HepG2 (cell line): ENCODE measurements at regions not wholly inside any gene's neighbourhood (a gene's known extent, or its start where the extent isn't known, plus 50 kb on each side); places are given as distances from the start of the nearest gene placed in this dataset.

Source experiments
- ATAC-seq: fragments of 200-7000 bp; cut with Tn5 transposase; 3 replicates; pipeline ENCODE4 v1.9.1; 2020; ENCODE audit warnings: mild to moderate bottlenecking, moderate library complexity
- BruUV-seq: library from RNA; stranded (reverse); fragments of 400-500 nt; replicated peaks from 2 replicates; lab custom pipeline; 2021; lab: Mats Ljungman, UMichigan
- CTCF ChIA-PET: fragments of 300-600 bp; formaldehyde crosslinking; extraction: SDS; loops from one replicate; lab custom pipeline; 2021; ENCODE audit warnings: low total read pairs, inconsistent platforms, low intra/inter-chr PET ratio; lab: Yijun Ruan, JAX
- POLR2A ChIA-PET: fragments of 350-600 bp; sonication (Branson Sonifier 250); formaldehyde crosslinking; loops from one replicate; lab custom pipeline; 2020; ENCODE audit warnings: antibody characterized with exemption, inconsistent platforms; lab: Yijun Ruan, JAX
- DNase-seq: peaks from one replicate; pipeline ENCODE4 v3.0.0-alpha.2; 2015; ENCODE audit warnings: low spot score
- FAIRE-seq: peaks from 3 replicates; lab custom pipeline; 2011; peaks lifted over from hg19 to GRCh38; lab: Jason Lieb, UNC
- H2AFZ ChIP-seq: one replicate; pipeline ENCODE4 v1.6.1; 2011; ENCODE audit warnings: low read length, inconsistent platforms
- H3K27ac ChIP-seq: fragments of 300-600 bp; 3 replicates; pipeline ENCODE4 v1.8.0; 2011; ENCODE audit warnings: mixed run types, mild to moderate bottlenecking, mixed read lengths, low read length, inconsistent platforms; ENCODE audit not compliant: insufficient read depth; ENCODE audit errors: extremely low read length
- H3K27me3 ChIP-seq, 2 experiments: fragments of 200-600 bp in 1 of 2; 2 replicates in 1 of 2; 3 replicates in 1 of 2; pipeline versions ENCODE4 v1.6.0 to v1.8.0; 2011; ENCODE audit warnings: low read length in 2 of 2, mild to moderate bottlenecking in 2 of 2, moderate library complexity in 2 of 2, inconsistent platforms in 1 of 2; ENCODE audit not compliant: insufficient read depth in 2 of 2, control insufficient read depth in 1 of 2
- H3K36me3 ChIP-seq, 2 experiments: fragments of 200-600 bp in 1 of 2; replicated peaks in 1 of 2; 2 replicates in 1 of 2; 3 replicates in 1 of 2; pipeline versions ENCODE4 v1.5.1 to v1.8.0; 2011; ENCODE audit warnings: low read length in 2 of 2, inconsistent platforms in 1 of 2; ENCODE audit not compliant: insufficient read depth in 2 of 2, control insufficient read depth in 1 of 2
- H3K4me1 ChIP-seq: 2 replicates; pipeline ENCODE4 v1.5.1; 2012; ENCODE audit warnings: low read length, inconsistent platforms; ENCODE audit not compliant: insufficient read depth
- H3K4me2 ChIP-seq: 2 replicates; pipeline ENCODE4 v1.6.0; 2011; ENCODE audit warnings: low read depth, low read length, inconsistent platforms
- H3K4me3 ChIP-seq, 3 experiments: fragments of 200-600 bp in 1 of 3; sonication (generic), shearing (Covaris generic) in 1 of 3; replicated peaks in 1 of 3; 2 replicates each; pipeline ENCODE4 v1.5.1; 2011 to 2016; ENCODE audit warnings: low read length in 3 of 3, inconsistent platforms in 2 of 3, low read depth in 2 of 3, mild to moderate bottlenecking in 2 of 3, control low read depth in 1 of 3, mixed read lengths in 1 of 3; ENCODE audit not compliant: insufficient read depth in 1 of 3
- H3K79me2 ChIP-seq: one replicate; pipeline ENCODE4 v1.6.1; 2011; ENCODE audit warnings: low read length, inconsistent platforms; ENCODE audit not compliant: insufficient read depth
- H3K9ac ChIP-seq: 2 replicates; pipeline ENCODE4 v1.6.0; 2011; ENCODE audit warnings: mild to moderate bottlenecking, low read depth, low read length, inconsistent platforms; ENCODE audit not compliant: insufficient read depth
- H3K9me3 ChIP-seq: 2 replicates; pipeline ENCODE4 v1.5.1; 2012; ENCODE audit warnings: mild to moderate bottlenecking, low read length
- H4K20me1 ChIP-seq: 2 replicates; pipeline ENCODE4 v1.6.0; 2011; ENCODE audit warnings: inconsistent platforms, mild to moderate bottlenecking, low read length, moderate library complexity; ENCODE audit not compliant: insufficient read depth
- WGBS: methylation state at CpG from one replicate; pipeline ENCODE4 v1.1.6; 2017; ENCODE audit warnings: low lambda C conversion rate; 5-methylcytosine and 5-hydroxymethylcytosine counted together
- in situ Hi-C: cut with HindIII; loops from 2 replicates; pipeline ENCODE4 v1.10.0; 2017; ENCODE audit warnings: low pct_unique_long_range_greater_than_20kb; ENCODE audit not compliant: extremely low pct_ligation_motif_present
- intact Hi-C: fragments of 100-400 bp; cut with micrococcal nuclease; formaldehyde crosslinking; loops from one replicate; pipeline ENCODE4 v1.10.0; 2022; ENCODE audit not compliant: unreplicated experiment
- TF ChIP-seq, protein P1 (sequence below): sonication (generic); formaldehyde crosslinking; IDR thresholded peaks from 2 replicates; pipeline ENCODE4 v1.8.1; 2023; ENCODE audit warnings: mild to moderate bottlenecking, missing genetic modification reagents
- TF ChIP-seq, protein P2 (sequence below): IDR thresholded peaks from 2 replicates; pipeline ENCODE4 v1.6.1; 2018; ENCODE audit warnings: missing genetic modification reagents

- TF ChIP-seq, protein P1, sequence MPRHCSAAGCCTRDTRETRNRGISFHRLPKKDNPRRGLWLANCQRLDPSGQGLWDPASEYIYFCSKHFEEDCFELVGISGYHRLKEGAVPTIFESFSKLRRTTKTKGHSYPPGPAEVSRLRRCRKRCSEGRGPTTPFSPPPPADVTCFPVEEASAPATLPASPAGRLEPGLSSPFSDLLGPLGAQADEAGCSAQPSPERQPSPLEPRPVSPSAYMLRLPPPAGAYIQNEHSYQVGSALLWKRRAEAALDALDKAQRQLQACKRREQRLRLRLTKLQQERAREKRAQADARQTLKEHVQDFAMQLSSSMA (CRISPR knock-in tag), result no peak
- TF ChIP-seq, all 625 proteins: peak for 0
- H3K9me3 ChIP-seq, result no peaks in the 10 kb centered on the region
- H3K4me2 ChIP-seq, result no peak overlapping the region
- no peak overlapping the region for H3K4me3 ChIP-seq
- in situ Hi-C loops, result no loop called here
- intact Hi-C loops, result no loop called here
- CTCF ChIA-PET, result no interaction called here
- no TSS peak for BruUV-seq
- no peak for ATAC-seq
- H4K20me1 ChIP-seq, result no peaks in the 10 kb centered on the region
- no peak for DNase-seq
- no peak overlapping the region for H2AFZ ChIP-seq
- POLR2A ChIA-PET, result no interaction called here
- H3K36me3 ChIP-seq, result no peaks in the 10 kb centered on the region
- H3K4me1 ChIP-seq, result no peaks in the 10 kb centered on the region
- no peaks in the 10 kb centered on the region for H3K79me2 ChIP-seq
- no peak for FAIRE-seq
- H3K27ac ChIP-seq, result no peak overlapping the region
- 6% methylated on average over 7 of the region's 7 CpGs for WGBS
- peaks cover 0 to 11% of the 10 kb centered on the region in 2 experiments; a peak in 3 of 5 replicates for H3K27me3 ChIP-seq
- H3K9ac ChIP-seq, result no peak overlapping the region
These were observed 143.4 kb upstream of the PCGF5 start for GRCh38 chr10:91076991-91077548.

GRCh38 chr10:91077549-91078071 lies 142.9 kb upstream of the PCGF5 start:
- Histone ChIP-seq H3K9ac (no peak overlapping the region), H3K27me3 (peaks cover 0 to 11% of the 10 kb centered on the region in 2 experiments; a peak in 2 of 5 replicates), H3K9me3 (no peaks in the 10 kb centered on the region), H3K4me1 (no peaks in the 10 kb centered on the region), H4K20me1 (no peaks in the 10 kb centered on the region), H2AFZ (no peak overlapping the region), H3K36me3 (no peaks in the 10 kb centered on the region), H3K79me2 (no peaks in the 10 kb centered on the region), H3K27ac (no peak overlapping the region), H3K4me3 (no peak overlapping the region), H3K4me2 (no peak overlapping the region)
- TF ChIP-seq, protein P2, sequence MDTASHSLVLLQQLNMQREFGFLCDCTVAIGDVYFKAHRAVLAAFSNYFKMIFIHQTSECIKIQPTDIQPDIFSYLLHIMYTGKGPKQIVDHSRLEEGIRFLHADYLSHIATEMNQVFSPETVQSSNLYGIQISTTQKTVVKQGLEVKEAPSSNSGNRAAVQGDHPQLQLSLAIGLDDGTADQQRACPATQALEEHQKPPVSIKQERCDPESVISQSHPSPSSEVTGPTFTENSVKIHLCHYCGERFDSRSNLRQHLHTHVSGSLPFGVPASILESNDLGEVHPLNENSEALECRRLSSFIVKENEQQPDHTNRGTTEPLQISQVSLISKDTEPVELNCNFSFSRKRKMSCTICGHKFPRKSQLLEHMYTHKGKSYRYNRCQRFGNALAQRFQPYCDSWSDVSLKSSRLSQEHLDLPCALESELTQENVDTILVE (CRISPR knock-in tag), result no peak
- in situ Hi-C loops, result no loop called here
- BruUV-seq, result no TSS peak
- FAIRE-seq (no peak), ATAC-seq (no peak), DNase-seq (no peak)
- 31% methylated on average over 7 of the region's 8 CpGs for whole genome bisulfite sequencing
- ChIA-PET CTCF (no interaction called here), POLR2A (no interaction called here)
- intact Hi-C loops, result no loop called here
